WERI-Rb-1 (cell line): ENCODE measurements at regions not wholly inside any gene's neighbourhood (a gene's known extent, or its start where the extent isn't known, plus 50 kb on each side); places are given as distances from the start of the nearest gene placed in this dataset.
A peak's percentile ranks its signal among the peaks of the same experiment; 100 is the strongest.

Experiments used
- DNase-seq: peaks from one replicate; pipeline ENCODE4 v3.0.0-alpha.2; 2020
- H3K27ac ChIP-seq: fragments of 250-450 bp; sonication (Bioruptor Pico); 2 replicates; pipeline ENCODE4 v1.5.1; 2020; ENCODE audit warnings: mild to moderate bottlenecking, moderate library complexity
- H3K27me3 ChIP-seq: fragments of 250-450 bp; sonication (Bioruptor Pico); 2 replicates; pipeline ENCODE4 v1.5.1; 2021; ENCODE audit warnings: mild to moderate bottlenecking, low read depth, moderate library complexity; ENCODE audit not compliant: insufficient read depth, severe bottlenecking
- H3K36me3 ChIP-seq: fragments of 250-450 bp; sonication (Bioruptor Pico); 2 replicates; pipeline ENCODE4 v1.5.1; 2020; ENCODE audit warnings: mild to moderate bottlenecking, moderate library complexity
- H3K4me3 ChIP-seq: 2 replicates; pipeline ENCODE4 v1.5.1; 2011; ENCODE audit warnings: low read depth, mild to moderate bottlenecking, control low read depth, low read length
- H3K9me3 ChIP-seq: fragments of 250-450 bp; sonication (Bioruptor Pico); 2 replicates; pipeline ENCODE4 v1.5.1; 2021; ENCODE audit warnings: mild to moderate bottlenecking, moderate library complexity; ENCODE audit not compliant: severe bottlenecking
- TF ChIP-seq, protein P1 (sequence below): IDR thresholded peaks from 2 replicates; pipeline ENCODE4 v1.5.1; 2011; ENCODE audit warnings: low read depth, mild to moderate bottlenecking, control low read depth, inconsistent platforms, low read length

DNA sequence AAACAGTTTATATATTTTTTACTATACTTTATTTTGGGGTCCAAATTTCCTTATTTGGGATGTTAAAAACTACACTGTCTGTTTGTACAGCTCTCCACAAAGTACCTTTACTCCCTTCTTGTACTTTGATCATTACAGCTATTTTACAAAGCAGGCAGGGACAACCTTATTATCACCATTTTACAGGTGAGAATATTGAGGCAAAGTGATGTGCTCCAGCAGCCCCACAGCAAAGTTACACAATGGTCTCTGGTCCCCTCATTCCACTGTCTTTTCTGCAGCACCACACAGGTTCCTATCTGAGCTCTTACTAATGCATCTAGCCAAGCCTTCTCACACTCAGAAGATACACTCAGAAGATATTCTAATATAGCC lies 457.3 kb downstream of the RASEF start:
- Histone ChIP-seq H3K9me3 (no peaks in the 10 kb centered on the region), H3K4me3 (no peak overlapping the region), H3K27me3 (no peaks in the 10 kb centered on the region), H3K36me3 (no peaks in the 10 kb centered on the region), H3K27ac (no peak overlapping the region)
- TF ChIP-seq, protein P1, sequence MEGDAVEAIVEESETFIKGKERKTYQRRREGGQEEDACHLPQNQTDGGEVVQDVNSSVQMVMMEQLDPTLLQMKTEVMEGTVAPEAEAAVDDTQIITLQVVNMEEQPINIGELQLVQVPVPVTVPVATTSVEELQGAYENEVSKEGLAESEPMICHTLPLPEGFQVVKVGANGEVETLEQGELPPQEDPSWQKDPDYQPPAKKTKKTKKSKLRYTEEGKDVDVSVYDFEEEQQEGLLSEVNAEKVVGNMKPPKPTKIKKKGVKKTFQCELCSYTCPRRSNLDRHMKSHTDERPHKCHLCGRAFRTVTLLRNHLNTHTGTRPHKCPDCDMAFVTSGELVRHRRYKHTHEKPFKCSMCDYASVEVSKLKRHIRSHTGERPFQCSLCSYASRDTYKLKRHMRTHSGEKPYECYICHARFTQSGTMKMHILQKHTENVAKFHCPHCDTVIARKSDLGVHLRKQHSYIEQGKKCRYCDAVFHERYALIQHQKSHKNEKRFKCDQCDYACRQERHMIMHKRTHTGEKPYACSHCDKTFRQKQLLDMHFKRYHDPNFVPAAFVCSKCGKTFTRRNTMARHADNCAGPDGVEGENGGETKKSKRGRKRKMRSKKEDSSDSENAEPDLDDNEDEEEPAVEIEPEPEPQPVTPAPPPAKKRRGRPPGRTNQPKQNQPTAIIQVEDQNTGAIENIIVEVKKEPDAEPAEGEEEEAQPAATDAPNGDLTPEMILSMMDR: no peak
- DNase-seq: no peak

DNA sequence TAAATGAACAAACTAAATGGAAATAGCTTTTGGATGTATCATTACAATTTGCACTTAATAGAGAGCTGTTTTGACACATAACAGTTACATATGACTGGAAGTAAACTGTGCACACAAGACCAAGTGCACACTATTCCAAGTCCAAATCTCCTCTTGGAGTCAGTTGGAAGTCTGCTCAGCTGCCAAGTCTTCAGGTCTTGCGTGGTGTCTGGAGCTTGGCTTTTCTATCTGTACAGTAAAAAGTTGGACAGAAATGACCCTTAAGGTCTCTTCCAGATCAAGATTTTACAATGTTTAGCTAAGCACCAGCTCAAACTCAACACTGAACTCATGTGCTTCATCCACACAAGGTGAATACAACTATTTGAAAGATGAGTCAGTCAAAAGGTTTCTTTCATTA lies 456.9 kb downstream of the RASEF start:
- Histone ChIP-seq H3K27ac (no peak overlapping the region), H3K9me3 (no peaks in the 10 kb centered on the region), H3K36me3 (no peaks in the 10 kb centered on the region), H3K27me3 (no peaks in the 10 kb centered on the region), H3K4me3 (no peak overlapping the region)
- DNase-seq: no peak
- TF ChIP-seq, protein P1: no peak

DNA sequence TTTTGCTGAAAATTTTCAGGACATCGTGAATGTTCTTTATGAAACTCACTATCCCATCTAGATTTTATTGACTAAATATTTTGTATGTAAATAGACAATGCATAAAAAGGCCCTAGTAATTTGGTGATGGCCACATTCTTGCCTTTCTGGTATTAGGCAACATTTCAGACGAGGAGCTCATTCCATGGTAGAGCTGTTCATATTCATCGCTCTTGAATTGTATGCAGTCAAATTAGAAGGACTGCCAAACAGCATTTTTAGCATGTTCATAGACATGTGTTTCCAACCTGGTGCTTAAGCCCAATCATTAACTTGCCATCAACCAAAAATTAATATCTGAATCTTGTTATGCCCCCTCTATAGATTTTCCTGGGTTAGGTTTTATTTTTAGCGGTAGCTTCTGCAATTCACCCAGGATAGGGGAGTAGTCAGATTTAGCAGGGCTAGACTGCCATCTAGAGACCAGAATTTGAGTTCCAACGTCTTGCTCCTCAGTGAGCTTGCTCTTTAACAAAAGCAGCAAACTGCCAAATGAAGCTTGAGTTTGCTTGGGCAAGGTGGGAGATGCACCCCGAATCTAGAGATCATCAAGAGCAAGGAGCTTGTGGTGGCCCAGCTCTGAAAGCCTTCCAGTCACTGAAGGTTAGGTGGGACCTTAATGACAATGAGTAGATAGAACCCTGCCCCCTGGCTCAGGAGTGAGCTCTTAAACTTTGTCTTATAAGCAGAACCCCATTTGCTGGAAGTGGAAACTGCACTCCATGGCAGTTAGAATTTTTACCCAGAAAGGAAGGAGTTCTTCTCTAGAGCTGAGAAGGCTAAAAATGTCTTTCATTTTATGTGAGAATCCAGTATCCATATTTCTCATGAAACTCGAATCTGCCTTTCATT lies 456.2 kb downstream of the RASEF start:
- DNase-seq: peak; percentile 58
- no peak overlapping the region for H3K4me3 ChIP-seq
- H3K27me3 ChIP-seq: no peaks in the 10 kb centered on the region
- TF ChIP-seq, protein P1: peak; percentile 77
- no peak overlapping the region for H3K27ac ChIP-seq
- H3K36me3 ChIP-seq: no peaks in the 10 kb centered on the region
- H3K9me3 ChIP-seq: no peaks in the 10 kb centered on the region

DNA sequence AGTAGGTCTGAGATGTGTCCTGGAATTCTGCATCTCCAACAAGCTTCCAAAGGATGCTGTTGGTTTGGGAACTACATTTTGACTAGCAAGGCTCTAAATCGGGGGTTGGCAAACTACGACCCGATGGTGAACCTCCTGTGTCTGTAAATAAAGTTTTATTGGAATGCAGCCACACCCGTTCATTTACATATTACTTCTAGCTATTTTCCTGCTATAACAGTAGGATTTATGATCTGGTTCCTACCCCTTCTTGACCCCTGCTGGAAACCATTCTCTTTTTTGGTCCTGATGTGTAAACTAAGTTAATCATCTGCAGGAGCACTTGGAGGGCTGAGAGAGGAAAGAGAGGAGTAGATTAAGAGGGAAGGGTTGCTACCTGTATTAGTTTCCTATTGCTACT lies 454.5 kb downstream of the RASEF start:
- TF ChIP-seq, protein P1: no peak
- DNase-seq: no peak
- Histone ChIP-seq H3K4me3 (no peak overlapping the region), H3K27me3 (no peaks in the 10 kb centered on the region), H3K9me3 (no peaks in the 10 kb centered on the region), H3K36me3 (no peaks in the 10 kb centered on the region), H3K27ac (no peak overlapping the region)

DNA sequence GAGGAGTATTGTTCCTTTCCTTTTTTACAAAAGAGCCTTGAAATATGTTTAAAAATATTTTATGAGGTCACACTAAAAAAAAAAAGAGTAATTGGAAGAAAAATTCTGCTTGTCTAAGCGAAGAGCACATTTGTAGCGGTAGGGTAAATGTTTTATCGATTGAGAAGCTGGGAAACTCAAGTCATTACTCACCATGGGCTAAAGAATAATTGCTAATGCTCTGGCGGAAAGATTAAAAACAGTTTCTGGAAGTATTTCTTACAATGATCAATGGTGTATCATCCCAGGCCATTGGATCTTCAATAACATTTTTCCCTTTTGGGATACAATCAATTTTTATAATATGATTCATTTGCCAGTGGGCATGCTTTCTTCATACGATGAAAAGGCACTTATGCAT lies 450.0 kb downstream of the RASEF start:
- no peaks in the 10 kb centered on the region for H3K9me3 ChIP-seq
- H3K27me3 ChIP-seq: no peaks in the 10 kb centered on the region
- H3K36me3 ChIP-seq: no peaks in the 10 kb centered on the region
- H3K4me3 ChIP-seq: no peak overlapping the region
- no peak overlapping the region for H3K27ac ChIP-seq
- DNase-seq: no peak
- TF ChIP-seq, protein P1: no peak

DNA sequence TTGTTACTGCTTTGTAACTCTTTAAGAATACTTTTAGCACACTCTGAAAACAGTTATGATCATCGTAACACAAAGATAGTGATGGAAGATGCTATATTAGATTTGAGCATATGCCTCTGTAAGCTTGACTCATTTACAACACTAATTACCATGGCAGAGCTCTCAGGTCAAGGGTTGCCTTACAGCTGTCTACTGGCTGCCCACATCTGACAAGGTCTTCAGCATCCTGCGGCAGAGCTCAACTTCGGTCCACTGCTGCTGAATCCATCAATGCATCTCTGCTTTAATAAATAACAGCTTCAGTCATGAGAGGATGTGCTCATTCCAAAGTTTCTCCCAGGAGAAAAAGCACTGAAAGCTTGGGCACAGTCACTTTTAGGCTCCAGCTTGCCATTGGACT lies 449.4 kb downstream of the RASEF start:
- Histone ChIP-seq H3K36me3 (no peaks in the 10 kb centered on the region), H3K27me3 (no peaks in the 10 kb centered on the region), H3K9me3 (no peaks in the 10 kb centered on the region), H3K4me3 (no peak overlapping the region), H3K27ac (no peak overlapping the region)
- no peak for DNase-seq
- TF ChIP-seq, protein P1: no peak
